Endothelial cell (in vitro differentiated cells): ENCODE measurements at regions not wholly inside any gene's neighbourhood (a gene's known extent, or its start where the extent isn't known, plus 50 kb on each side); places are given as distances from the start of the nearest gene placed in this dataset.

Experiments used
- DNase-seq: peaks from one replicate; pipeline ENCODE4 v3.0.0; 2021; ENCODE audit warnings: low spot score
- H3K27ac Mint-ChIP-seq: one replicate; pipeline ENCODE4 v1.8.0; 2021; ENCODE audit warnings: mixed read lengths, inconsistent platforms; ENCODE audit not compliant: unreplicated experiment
- H3K27me3 Mint-ChIP-seq: one replicate; pipeline ENCODE4 v1.8.0; 2021; ENCODE audit warnings: mild to moderate bottlenecking, moderate library complexity, mixed read lengths, inconsistent platforms; ENCODE audit not compliant: unreplicated experiment
- H3K36me3 Mint-ChIP-seq: one replicate; pipeline ENCODE4 v1.8.0; 2021; ENCODE audit warnings: mild to moderate bottlenecking, low read depth, mixed read lengths, inconsistent platforms; ENCODE audit not compliant: unreplicated experiment
- H3K4me1 Mint-ChIP-seq: one replicate; pipeline ENCODE4 v1.8.0; 2021; ENCODE audit warnings: mild to moderate bottlenecking, mixed read lengths, inconsistent platforms; ENCODE audit not compliant: unreplicated experiment
- H3K4me3 Mint-ChIP-seq: one replicate; pipeline ENCODE4 v1.8.0; 2021; ENCODE audit warnings: mild to moderate bottlenecking, mixed read lengths, inconsistent platforms; ENCODE audit not compliant: unreplicated experiment
- H3K9me3 Mint-ChIP-seq: one replicate; pipeline ENCODE4 v1.8.0; 2021; ENCODE audit warnings: mixed read lengths, inconsistent platforms; ENCODE audit not compliant: unreplicated experiment
- TF ChIP-seq, protein P1 (sequence below): fragments of 200-600 bp; sonication (generic); IDR thresholded peaks from one replicate; pipeline ENCODE4 v1.5.0; 2021; ENCODE audit warnings: antibody characterized with exemption; ENCODE audit not compliant: unreplicated experiment

DNA sequence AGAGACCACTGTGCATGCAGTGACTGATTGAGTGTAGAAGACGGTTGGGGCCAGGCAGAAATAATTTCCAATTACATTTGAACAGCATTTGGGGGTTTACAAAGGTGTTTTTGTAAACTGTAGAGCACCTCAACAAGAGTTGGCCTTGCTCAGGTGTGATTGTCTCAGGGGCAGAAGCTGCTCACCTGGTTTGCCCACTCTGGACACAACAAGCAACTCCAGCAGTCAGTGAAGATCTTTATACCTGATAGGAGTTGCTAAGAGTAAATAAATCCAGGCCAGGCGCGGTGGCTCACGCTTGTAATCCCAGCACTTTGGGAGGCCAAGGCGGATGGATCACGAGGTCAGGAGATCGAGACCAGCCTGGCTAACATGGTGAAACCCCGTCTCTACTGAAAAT is 221.3 kb downstream of the RAB28 start:
- no peaks in the 10 kb centered on the region for H3K27me3 Mint-ChIP-seq
- H3K27ac Mint-ChIP-seq, result no peak overlapping the region

DNA sequence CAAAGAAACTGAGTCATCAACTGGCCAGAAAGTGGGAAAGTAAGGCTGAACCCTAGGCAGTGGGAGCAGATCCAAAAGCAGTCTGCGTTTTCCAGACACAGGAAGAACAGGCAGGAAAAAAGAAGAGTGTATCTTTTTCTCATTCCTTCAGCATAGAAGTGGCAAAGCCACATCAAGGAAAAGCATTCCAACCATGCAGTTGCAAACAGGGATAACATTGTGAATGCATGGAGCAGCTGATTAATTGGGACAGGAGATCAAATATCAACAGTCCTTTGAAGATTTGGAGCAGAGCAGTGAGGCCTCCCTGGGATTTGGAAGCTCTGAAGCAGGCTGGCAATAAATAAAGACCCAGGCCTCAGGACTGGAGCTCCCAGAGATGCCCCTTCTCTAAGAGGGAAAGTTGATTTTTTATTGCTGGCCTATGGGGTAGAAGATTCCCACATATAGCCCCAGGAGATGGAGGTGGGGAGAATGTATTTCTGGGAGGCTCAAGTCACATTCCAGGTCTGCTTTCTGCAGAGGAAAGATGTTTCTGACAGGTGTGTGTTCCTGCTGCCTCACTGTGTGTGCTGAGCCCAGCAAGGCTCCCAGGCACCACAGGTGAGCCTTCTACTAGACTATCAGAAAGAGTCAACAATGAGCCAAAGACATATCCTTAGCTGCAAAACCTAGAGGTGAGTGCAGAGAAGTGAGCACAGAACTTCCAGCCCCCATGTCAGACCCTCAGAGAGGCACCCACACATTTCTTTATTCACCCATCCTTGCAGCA is 222.5 kb downstream of the RAB28 start:
- H3K9me3 Mint-ChIP-seq, result no peaks in the 10 kb centered on the region
- no peak overlapping the region for H3K27ac Mint-ChIP-seq
- no peak overlapping the region for H3K4me3 Mint-ChIP-seq

More for the DNA sequence above, 221.3 kb downstream of the RAB28 start:
- Mint-ChIP-seq H3K4me1 (peaks cover 4% of the 10 kb centered on the region), H3K36me3 (no peaks in the 10 kb centered on the region), H3K9me3 (no peaks in the 10 kb centered on the region), H3K4me3 (no peak overlapping the region)
- TF ChIP-seq, protein P1, sequence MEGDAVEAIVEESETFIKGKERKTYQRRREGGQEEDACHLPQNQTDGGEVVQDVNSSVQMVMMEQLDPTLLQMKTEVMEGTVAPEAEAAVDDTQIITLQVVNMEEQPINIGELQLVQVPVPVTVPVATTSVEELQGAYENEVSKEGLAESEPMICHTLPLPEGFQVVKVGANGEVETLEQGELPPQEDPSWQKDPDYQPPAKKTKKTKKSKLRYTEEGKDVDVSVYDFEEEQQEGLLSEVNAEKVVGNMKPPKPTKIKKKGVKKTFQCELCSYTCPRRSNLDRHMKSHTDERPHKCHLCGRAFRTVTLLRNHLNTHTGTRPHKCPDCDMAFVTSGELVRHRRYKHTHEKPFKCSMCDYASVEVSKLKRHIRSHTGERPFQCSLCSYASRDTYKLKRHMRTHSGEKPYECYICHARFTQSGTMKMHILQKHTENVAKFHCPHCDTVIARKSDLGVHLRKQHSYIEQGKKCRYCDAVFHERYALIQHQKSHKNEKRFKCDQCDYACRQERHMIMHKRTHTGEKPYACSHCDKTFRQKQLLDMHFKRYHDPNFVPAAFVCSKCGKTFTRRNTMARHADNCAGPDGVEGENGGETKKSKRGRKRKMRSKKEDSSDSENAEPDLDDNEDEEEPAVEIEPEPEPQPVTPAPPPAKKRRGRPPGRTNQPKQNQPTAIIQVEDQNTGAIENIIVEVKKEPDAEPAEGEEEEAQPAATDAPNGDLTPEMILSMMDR, result no peak
- no peak for DNase-seq

DNA sequence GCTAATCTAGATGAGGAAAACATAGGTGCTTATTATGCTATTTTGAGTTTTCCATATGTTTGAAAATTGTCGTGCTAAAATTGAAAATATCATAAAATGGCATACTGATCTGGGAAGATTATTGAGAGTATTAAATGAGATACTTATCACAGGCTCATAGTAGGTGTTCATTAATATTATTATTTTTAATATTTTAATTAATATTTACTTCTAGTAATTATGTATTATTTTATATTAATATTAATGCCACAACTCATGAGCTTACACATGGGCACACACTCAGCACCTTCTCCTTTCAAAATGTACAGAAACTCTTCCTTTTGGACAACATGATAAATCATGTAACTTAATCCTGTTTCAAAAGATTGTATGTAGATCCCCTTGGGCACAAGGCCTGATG is 223.6 kb downstream of the RAB28 start:
- Mint-ChIP-seq H3K4me1 (peaks cover 4% of the 10 kb centered on the region), H3K4me3 (no peak overlapping the region)

More for the DNA sequence above, 222.5 kb downstream of the RAB28 start:
- DNase-seq, result no peak
- Mint-ChIP-seq H3K27me3 (no peaks in the 10 kb centered on the region), H3K4me1 (peaks cover 4% of the 10 kb centered on the region), H3K36me3 (no peaks in the 10 kb centered on the region)
- TF ChIP-seq, protein P1, result no peak

DNA sequence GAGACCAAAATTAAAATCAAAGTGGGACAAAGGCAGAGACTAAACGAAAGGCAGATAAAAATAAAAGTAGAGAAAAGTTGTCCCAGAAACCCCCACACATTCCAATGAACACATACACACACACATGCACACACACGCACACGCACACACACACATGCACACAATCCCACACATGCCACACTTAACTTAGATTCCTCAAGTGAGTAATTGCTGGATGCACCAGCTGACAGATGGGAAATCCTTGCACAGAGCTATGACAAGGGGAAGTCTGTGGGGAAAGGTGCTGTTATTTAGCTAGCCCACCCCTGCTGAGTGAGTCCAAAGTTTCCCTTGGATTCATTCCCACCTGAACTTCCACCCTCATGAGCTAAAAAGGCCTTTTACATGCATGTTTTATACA is 233.9 kb downstream of the RAB28 start:
- peaks cover 4% of the 10 kb centered on the region for H3K36me3 Mint-ChIP-seq
- H3K27ac Mint-ChIP-seq, result no peak overlapping the region
- H3K27me3 Mint-ChIP-seq, result peaks cover 1% of the 10 kb centered on the region
- H3K4me3 Mint-ChIP-seq, result no peak overlapping the region
- no peaks in the 10 kb centered on the region for H3K9me3 Mint-ChIP-seq
- TF ChIP-seq, protein P1, result no peak
- H3K4me1 Mint-ChIP-seq, result no peaks in the 10 kb centered on the region
- no peak for DNase-seq

More for the DNA sequence above, 223.6 kb downstream of the RAB28 start:
- TF ChIP-seq, protein P1, result no peak
- H3K36me3 Mint-ChIP-seq, result no peaks in the 10 kb centered on the region
- no peak for DNase-seq
- H3K27ac Mint-ChIP-seq, result no peak overlapping the region
- H3K9me3 Mint-ChIP-seq, result no peaks in the 10 kb centered on the region
- no peaks in the 10 kb centered on the region for H3K27me3 Mint-ChIP-seq

DNA sequence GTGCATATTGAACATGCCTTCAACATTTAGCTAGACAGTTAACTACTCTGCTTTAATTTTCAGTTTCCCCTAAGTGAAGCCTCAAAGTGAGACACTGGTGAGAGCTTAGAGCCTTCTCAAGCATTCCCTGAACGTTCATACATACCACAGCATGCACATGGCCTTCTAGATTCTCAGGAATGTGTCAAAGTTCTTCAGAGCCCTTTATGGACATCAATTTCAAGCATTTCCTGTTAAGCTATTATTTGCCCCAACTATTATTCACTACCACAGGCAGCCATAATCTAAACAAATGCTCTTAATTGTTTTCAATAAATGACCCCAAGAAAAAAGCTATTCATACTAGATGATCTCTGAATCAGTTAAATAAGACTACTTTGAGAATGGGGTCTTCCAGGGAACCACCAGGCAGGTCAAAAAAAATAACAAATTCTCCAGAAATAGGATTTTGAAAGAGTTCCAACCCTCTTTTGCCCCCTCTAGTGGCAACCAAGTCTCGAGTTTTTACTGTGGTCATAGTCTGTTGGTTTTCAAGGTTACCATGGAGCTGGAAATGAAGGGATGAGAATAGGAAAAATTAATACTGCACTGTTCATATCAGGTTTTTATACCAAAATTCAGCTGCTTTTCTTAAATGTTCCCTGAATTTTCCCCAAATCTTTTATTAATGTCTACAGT is 235.4 kb downstream of the RAB28 start:
- Mint-ChIP-seq H3K4me1 (peaks cover 8% of the 10 kb centered on the region), H3K27me3 (peaks cover 1% of the 10 kb centered on the region), H3K9me3 (no peaks in the 10 kb centered on the region), H3K27ac (peak overlapping the region; percentile 3), H3K36me3 (peaks cover 4% of the 10 kb centered on the region), H3K4me3 (no peak overlapping the region)
- DNase-seq, result peak; percentile 9
- TF ChIP-seq, protein P1, result peak; percentile 59
